MM.1S (cell line): ENCODE measurements at regions not wholly inside any gene's neighbourhood (a gene's known extent, or its start where the extent isn't known, plus 50 kb on each side); places are given as distances from the start of the nearest gene placed in this dataset.

Experiments used
- EZH2 ChIP-seq: fragments of 300-600 bp; sonication (generic); optimal IDR thresholded peaks from 2 replicates; pipeline ENCODE3; 2017; ENCODE audit warnings: low read depth, mild to moderate bottlenecking, antibody characterized with exemption, low read length, mixed read lengths
- TF ChIP-seq, protein P1 (sequence below): fragments of 300-600 bp; sonication (generic); IDR thresholded peaks from 2 replicates; pipeline ENCODE4 v1.5.1; 2016; ENCODE audit warnings: antibody characterized with exemption, low read length, mixed read lengths

DNA sequence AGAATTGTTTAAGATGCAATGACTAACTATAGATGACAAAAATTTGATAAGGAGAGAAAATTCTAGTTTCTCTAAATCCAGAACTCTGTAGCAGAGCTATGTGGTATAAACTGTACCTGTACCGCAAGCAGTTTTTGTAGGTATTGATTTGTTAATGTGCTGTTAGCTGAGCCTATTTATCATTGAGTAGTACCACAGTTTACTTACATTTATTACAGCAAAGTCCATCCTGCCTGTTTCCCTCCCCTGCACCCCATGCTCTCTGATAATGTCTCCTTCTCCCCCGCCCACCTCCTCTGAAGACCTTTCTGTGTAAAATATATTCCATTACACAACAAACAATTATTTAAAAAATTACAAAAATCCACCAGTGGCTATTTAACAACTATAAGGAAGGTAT lies 170.6 kb downstream of the RNF152 start:
- TF ChIP-seq, protein P1, sequence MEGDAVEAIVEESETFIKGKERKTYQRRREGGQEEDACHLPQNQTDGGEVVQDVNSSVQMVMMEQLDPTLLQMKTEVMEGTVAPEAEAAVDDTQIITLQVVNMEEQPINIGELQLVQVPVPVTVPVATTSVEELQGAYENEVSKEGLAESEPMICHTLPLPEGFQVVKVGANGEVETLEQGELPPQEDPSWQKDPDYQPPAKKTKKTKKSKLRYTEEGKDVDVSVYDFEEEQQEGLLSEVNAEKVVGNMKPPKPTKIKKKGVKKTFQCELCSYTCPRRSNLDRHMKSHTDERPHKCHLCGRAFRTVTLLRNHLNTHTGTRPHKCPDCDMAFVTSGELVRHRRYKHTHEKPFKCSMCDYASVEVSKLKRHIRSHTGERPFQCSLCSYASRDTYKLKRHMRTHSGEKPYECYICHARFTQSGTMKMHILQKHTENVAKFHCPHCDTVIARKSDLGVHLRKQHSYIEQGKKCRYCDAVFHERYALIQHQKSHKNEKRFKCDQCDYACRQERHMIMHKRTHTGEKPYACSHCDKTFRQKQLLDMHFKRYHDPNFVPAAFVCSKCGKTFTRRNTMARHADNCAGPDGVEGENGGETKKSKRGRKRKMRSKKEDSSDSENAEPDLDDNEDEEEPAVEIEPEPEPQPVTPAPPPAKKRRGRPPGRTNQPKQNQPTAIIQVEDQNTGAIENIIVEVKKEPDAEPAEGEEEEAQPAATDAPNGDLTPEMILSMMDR, result no peak
- no peak for TF ChIP-seq EZH2
